Gastrocnemius medialis (tissue), 4 donors: ENCODE measurements at regions not wholly inside any gene's neighbourhood (a gene's known extent, or its start where the extent isn't known, plus 50 kb on each side); places are given as distances from the start of the nearest gene placed in this dataset.

Experiments used
- CTCF ChIP-seq, 5 experiments: fragments of 450-650 bp in 3 of 5; fragments of 200-600 bp in 2 of 5; sonication (generic) in 2 of 5; IDR thresholded peaks in 4 of 5; conservative IDR thresholded peaks in 1 of 5; 1 replicate in 4 of 5; 2 replicates in 1 of 5; pipeline ENCODE4 v1.5.1; 2016 to 2019; ENCODE audit warnings: antibody characterized with exemption in 5 of 5, mild to moderate bottlenecking in 3 of 5, moderate library complexity in 3 of 5
- POLR2A ChIP-seq, 2 donors: fragments of 450-650 bp; IDR thresholded peaks; one replicate each; pipeline ENCODE4 v1.6.1; 2017; ENCODE audit warnings: antibody characterized with exemption in 2 of 2, mild to moderate bottlenecking in 2 of 2, moderate library complexity in 2 of 2

DNA sequence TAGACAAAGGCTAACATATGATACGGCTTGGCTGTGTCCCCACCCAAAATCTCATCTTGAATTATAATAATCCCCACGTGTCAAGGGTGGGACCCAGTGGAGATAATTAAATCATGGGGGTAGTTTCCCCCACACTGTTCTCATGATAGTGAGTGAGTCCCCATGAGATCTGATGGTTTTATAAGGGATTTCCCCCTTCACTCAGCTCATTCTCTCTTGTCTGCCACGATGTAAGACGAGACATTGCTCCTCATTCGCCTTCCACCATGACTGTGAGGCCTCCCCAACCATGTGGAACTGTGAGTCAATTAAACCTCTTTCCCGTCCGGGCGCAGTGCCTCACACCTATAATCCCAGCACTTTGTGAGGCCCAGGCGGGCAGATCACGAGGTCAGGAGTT, 143.5 kb downstream of the RXFP2 start:
- TF ChIP-seq CTCF (IDR thresholded peaks at IDR 0.05 in 4 of 5, conservative IDR thresholded peaks at IDR 0.05 in 1 of 5): no peak
- no peak for TF ChIP-seq POLR2A (IDR thresholded peaks at IDR 0.05)
